HG02943 (cell line): ENCODE measurements at regions not wholly inside any gene's neighbourhood (a gene's known extent, or its start where the extent isn't known, plus 50 kb on each side); places are given as distances from the start of the nearest gene placed in this dataset.
"Not testable (repeated sequence)": the region's sequence is repeated elsewhere in the genome, so short reads cannot be mapped to it uniquely, and the experiment has no call there.

Experiments used
- ATAC-seq: cut with Tn5 transposase; IDR thresholded peaks from one replicate; pipeline ENCODE4 v1.9.1; 2021; ENCODE audit warnings: mild to moderate bottlenecking, low read depth, moderate library complexity; ENCODE audit not compliant: unreplicated experiment

DNA sequence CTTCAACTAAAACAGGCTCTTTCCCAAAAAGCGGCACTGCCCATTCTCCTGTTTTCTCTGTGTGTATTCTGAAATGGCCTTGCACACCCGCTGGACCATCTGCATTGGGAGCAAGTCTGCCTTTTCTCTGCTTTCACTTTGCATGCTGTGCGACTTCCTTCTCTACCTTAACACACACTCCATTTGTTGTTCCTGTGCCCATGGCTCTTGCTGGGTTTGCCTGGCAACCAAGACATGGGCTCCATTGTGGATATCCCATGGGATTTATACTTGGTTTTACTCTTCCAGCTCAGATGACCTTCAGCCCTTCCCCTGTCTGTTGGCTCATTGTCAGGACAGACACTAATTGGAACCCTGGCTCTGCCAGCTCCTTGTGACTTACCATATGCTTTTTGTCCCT is 465.3 kb downstream of the REEP3 start:
- ATAC-seq: no peak

DNA sequence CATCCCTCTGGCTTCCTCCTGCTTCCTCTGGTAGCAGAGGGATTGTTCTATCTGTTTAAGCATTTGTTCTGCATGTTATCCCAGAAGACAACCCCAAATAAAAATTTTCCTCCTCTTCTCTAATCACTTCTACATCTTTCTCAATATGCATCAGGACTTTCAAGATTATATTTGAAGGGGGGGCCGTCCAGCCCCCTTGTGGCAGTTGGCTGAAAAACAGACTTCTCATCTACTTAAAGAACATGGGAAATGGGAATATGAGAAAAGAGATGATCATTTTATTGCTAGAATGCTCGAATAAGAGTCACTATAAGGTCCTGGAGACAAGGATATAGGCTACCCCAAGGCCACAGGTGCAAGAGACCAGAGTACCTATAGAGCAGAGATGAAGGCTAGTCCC is 466.0 kb downstream of the REEP3 start:
- ATAC-seq: no peak

DNA sequence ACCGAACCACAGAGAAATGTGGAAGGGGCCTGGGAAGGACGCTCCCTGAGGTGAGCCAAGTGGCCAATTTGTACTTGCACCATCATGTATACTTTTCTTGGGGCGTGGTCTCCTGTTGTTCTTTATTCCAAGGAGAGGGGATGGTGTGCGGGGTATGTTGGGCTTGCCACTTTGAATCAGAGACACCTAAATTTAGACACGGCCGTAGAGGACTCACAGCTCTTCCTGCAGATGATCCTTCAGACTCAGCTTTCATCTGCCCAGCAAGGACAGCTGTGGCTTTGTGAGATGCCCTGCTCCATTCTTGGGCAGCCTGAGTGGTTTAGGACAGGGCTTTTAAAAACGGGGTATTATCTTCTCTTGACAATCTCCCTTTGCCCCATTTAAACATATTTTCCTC is 473.2 kb downstream of the REEP3 start:
- ATAC-seq: no peak

DNA sequence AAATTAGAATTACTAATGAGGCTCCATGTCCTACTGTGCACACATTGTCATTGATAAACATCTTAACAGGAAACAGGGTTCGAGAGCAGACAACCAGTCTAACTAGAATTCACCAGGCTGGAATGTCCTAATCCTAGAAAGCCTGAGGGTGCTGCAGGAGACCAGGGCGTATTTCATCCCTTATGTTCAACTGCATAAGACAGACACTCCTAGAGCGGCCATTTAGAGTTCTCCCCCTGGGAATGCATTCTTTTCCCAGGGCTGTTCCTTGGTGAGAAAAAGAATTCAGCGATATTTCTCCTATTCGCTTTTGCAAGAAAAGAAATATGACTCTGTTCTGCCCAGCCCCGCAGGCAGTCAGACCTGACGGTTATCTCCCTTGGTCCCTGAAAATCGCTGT is 486.0 kb downstream of the REEP3 start:
- ATAC-seq: no peak

DNA sequence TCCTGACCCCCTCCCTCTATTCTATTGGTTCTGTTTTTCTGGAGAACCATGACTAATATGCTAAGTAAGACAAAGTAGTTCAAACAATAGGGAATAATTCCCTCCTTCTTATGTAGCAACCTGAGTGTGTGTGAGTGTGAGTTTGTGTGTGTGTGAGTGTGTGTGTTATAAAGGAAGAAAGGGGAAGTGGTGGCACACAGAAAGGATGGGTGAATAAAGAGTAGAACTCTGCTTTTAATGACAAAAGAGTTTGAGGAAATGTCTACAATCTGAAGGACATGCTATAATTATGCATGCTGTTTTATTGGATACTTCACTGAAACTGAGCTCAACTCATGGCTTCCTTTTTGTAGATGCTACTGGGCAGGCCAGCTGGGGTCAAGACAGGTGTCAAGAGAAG is 489.5 kb downstream of the REEP3 start:
- ATAC-seq: no peak

DNA sequence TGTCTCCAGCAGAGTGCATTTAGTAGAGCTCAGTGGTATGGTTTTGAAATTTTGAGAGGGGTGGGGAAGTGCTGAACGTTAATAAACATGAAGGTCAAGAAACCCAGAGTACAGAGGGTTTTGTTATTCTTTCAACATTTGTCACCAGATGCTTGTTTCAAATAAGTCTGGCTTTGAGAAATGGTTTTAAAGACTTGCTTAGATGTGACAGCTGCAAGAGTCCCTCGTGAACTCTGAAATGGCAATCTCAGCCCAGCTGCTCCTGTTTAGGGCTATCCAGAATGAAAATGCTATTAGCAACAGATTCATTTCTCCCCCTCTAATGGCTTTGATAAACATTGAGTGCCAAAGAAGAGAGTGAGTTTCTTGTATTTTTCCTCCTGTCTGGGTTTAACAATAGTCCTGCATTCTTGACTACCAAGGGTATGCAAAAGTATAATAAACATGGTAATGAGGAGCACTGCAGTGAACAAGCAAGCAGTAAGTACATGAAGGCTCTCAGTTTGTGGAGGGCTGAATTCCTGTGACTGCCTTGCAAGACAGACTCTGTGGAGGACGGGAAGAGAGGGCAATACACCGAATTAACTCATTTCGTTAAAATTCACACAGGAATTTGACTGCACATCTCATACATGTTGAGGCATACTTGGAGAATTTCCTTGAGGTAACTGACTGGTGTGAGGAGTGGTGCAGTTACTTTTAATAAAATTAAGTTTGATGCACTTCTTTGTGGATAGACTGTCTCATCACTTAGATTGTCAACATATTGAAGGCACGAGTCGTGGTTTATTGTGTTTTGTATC is 490.9 kb downstream of the REEP3 start:
- no peak for ATAC-seq

DNA sequence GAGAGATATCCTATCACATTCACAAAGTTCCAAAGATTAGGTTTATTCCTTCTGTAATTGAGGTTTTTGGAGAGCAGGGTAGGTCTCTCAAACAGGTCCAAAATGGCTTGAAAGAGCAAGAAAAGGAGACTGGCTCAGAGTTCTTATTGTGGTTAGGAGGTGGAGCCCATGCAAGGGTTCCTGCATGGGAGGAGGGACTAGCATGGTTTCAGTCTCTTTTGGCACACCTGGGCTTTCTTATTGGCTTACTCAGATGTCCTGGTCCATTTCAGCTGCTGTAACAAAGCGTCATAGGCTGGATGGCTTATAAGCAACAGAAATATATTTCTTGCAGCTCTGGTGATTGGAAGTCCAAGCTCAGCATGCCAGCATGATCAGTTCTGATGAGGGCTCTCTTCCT is 493.1 kb downstream of the REEP3 start:
- no peak for ATAC-seq

DNA sequence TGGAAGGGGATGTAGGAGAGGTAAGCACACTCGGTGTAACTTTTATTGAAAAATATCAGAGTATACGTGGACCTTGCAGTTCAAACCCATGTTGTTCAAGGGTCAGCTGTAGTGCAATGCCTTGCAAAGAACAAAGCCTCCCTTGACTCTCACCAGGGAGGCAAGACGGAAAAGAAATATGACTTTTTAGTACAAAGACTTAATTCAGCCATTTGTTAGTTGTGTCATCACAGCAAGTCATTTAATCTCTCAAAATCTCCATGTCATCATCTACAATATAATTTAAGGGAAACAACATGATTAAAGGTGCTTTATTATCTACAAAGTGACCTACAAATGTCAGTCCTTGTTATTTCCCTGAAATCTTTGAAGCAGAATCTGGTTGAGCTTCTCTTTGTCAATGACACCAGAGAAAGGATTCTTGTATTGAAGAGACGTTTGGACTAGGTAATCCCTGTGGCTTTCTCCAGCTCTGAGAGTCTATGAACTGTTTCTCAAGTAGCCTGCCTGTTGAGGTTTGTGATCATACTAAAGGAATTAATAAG is 502.8 kb downstream of the REEP3 start:
- no peak for ATAC-seq

DNA sequence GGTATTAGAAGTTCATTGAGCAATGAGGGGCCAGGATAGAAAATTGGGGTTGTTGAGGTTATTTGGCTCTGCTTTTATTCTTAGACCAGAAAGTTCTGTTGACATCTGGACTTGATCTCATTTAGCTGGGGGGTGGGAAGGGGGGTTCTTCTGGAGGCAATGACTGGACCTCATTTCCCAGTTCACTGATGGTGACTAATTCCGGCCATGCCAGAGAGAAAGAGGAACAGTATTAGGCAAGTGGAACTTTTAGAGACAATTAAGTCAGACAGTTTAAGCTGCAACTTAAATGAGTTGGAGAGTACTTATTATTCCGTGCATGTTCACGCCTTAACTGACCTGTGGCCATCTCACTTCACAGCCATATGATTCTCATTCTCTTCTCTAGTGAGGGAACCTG is 512.5 kb downstream of the REEP3 start:
- ATAC-seq: no peak

DNA sequence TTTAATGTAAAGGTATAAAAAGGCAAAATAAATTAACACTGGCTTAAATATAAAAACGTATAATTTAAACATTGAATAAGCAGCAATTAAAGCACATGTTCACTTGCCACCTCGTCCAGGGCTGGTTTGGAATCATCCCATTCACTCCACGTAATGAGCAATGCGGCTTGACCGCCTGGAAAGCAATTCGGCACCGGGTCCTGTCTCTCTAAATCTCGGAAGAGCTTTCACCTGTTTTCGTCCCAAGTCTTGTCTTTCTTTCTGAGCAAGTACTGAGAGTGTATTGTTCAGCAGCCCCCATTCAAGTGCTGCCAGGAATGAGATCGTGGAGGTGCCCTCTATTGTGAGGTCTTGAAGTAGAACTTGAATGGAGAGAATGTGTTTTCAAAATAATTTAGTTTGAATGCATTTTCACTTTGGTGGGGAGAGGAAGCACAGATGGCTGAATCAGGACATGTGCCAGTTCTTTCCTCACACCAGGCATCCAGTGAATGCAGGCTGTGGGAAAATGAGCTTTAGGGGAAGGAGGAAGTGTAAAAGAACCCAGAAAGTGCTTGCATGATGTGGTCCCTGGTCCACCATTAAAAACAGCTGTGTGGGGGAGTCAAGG is 515.2 kb downstream of the REEP3 start:
- ATAC-seq: no peak

DNA sequence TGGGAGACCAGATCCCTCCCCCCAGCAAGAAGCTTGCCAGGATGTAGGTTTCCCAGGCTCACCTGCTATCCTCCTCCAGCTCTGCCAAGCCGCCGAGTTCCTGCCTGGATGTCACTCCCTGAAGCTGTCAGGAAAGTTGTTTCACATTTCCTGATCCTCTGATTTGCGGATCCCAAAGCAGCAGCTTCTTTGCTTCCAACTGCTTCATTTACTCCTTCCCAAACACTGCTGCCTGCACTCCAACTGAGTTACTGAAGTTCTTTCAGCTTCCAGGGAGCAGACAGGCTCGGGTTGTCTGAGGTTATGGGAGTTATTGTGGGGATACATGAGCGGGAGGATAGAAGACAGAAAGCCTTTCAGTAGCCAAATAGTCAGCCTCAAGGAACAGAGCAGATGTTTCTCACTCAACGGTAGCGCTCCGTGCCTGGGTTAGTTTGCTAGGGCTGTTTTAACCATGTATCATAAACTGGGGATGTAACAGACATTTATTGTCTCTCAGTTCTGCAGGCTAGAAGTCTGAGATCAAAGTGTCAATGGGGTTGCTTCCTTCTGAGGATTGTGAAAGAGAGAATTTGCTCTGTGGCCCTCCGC is 516.0 kb downstream of the REEP3 start:
- ATAC-seq: no peak

DNA sequence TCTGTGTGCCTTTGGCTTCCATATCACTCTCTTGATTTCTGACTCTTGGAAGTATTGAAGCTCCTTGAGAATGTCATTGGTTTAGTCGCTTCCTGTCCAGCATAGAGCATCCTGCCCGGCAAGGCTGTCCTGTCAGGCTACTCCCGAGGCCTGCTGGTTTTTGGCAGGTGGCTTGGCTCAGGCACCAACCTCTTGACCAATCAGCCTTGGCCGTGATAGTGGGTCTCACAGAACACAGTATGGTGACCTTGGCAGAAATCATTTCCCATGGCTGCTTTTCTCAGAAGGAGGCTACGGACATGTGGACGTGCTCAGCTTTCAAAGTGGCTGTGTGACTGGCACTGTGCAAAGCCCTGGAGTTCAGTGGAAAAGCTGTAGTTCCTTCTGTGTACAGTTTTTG is 516.9 kb downstream of the REEP3 start:
- ATAC-seq: no peak

DNA sequence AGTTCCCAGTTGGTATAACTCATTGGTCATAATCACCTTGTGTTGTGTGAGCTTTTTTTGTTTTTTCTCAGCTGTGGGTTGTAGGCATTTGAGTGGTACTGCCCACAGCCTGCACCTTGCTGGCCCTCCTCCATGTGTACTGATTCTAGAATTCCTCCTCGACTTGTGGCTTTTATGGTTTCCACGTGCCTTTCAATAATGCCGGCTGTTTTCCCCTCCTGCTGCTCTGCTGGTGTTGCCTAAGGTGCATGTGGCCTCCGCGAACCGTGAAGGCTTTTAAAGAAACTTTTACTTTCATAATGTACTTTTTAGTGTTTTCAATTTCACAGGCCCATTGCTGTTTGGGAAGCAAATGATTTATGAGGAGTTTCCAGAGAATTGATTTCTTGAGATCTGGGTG is 518.0 kb downstream of the REEP3 start:
- no peak for ATAC-seq

DNA sequence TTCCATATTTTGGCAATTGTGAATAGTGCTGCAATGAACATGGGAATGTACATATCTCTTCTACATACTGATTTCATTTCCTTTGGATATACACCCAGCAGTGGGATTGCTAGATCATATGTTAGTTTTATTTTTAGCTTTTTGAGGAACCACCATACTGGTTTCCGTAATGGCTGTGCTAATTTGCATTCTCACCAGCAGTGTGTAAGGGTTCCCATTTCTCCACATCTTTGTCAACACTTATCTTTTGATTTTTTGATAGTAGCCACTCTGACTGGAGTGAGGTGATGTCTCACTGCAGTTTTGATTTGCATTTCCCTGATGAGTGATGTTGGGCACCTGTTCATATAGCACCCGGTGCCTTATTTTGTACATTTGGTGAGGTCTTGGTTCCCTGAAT is 519.6 kb downstream of the REEP3 start:
- peak; percentile 17 for ATAC-seq

DNA sequence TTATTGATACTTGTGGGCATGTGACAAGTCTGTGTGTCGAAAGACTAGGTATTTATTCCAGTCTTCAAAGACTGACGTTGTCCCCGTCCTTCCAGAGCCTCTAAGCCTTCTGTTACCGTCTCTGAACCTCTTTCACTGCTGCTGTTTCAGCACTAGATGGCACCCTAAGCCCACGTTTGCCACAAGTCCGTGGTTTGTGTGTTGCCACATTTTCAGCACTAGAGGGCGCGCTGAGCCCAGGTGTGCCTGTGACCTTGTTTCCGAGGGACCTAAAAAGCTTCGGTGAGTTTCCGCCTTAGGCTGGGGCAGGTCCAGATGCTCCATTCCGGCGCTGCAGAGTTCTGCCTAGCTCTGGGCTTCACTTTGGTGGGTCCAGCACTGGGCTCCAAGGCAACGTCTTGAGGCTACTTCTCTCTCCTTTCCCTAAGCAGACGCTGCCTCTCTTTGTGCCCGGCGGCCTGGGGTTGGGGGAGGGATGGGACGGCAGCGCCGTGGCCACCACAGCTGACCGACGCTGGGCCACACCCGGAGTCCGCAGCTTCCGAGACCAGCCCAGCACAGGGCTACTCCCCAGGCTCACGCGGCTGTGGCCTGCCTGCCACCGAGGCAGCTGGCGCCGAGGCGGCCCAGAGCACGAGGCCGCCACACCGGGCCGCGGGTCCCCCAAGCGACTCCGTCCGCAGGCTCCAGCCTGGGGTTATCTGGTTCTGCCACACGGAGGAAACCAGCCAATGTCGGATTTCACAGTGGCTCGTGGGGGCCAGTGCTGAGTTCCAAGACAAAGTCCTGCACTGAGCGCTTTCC is 520.2 kb downstream of the REEP3 start:
- ATAC-seq: peak; percentile 87

DNA sequence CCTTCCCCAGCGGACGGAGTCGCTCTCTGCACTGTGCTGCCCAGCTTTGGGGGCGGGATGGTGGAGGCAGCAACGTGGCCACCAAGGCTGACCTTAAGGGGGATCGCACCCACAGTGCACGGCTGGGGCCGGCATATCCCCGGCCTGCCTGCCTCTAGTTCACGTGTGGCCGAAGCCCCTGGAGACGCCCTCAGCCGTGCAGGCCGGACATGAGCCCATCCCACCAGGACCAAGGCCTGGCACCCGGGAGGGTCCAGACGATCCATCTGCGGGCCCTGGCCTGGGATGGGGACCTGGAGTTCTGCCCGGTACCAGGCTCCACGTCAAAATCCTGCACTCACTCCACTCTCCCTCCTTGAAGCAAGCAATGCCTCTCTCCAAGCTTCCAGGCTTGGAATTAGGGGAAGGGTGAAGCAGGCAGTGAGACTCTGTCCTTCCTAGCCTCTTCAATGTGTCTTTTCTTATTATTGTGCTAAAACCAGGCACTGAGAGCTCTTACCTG is 520.8 kb downstream of the REEP3 start:
- no peak for ATAC-seq

DNA sequence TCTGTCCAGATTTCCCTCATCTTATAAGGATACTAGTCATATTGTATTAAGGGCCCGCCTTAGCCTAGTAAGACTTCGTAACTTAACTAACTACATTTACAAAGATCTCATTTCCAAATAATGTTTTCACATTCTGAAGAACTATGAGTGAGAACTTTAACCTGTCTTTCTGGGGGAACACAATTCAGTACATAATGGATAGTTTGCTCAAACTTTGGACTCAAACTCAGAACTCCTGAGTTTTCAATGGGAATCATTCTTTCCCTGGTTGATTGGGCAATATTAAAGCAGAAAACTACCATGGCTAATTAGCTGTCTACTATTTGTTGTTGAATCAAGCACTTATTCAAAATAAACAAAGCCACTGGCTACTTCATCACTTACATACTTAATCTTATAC is 522.9 kb downstream of the REEP3 start:
- ATAC-seq: no peak

DNA sequence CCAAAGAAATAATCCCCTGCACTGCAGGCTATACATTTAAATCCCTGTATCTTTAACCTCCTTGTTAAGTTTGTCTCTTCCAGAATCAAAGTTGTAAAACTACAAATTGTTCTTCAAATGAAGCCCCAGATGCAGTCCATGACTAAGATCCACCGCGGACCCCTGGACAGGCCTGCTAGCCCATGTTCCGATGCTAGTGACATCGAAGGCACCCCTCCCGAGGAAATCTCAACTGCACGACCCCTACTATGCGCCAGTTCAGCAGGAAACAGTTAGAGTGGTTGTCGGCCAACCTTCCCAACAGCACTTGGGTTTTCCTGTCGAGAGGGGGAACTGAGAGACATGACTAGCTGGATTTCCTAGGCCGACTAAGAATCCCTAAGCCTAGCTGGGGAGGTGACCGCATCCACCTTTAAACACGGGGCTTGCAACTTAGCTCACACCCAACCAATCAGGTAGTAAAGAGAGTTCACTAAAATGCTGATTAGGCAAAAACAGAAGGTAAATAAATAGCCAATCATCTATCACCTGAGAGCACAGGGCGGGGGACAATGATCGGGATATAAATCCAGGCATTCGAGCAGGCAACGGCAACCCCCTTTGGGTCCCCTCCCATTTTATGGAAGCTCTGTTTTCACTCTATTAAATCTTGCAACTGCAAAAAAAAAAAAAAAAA is 523.9 kb downstream of the REEP3 start:
- not testable (repeated sequence) for ATAC-seq

DNA sequence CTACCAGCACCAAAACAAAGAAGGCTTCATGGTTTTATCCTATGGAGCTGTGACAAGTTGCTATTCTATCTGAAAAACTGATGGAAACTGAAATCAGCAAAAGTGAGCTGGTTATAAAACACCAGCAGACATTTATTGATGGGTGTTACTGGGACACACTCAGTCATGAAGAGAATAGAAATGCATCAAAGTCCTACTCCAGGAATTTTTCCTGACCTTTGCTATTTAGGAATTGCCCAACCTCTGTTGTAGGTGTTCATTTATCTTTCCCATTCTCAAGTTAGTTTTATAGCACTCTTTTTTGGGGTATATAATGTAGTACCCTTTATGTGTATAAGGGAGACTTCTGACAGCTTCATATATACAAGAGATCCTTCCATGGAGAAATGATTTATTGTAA is 533.2 kb downstream of the REEP3 start:
- ATAC-seq: no peak

DNA sequence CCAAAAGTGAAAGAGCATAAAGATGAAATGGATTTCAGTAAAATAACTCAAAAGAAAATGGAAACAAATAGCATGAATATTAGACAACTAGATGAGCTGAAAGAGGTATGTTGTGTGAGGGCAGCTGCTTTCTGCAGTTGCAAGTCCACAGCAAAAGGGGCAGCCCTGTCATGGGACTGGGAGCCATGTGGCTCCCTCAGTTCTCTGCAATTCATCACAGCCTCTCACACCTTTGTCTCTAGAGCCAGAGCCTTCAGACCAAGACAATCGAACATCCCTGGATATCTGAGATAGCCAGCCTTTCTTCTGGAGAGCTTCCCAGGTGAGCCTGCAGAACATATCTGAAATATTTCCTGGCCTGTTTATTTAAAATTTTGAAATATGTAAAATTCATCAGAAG is 538.7 kb downstream of the REEP3 start:
- no peak for ATAC-seq
